GM19468 (cell line): ENCODE measurements at regions not wholly inside any gene's neighbourhood (a gene's known extent, or its start where the extent isn't known, plus 50 kb on each side); places are given as distances from the start of the nearest gene placed in this dataset.

Source experiments
- ATAC-seq: cut with Tn5 transposase; IDR thresholded peaks from one replicate; pipeline ENCODE4 v1.9.1; 2021; ENCODE audit warnings: mild to moderate bottlenecking, moderate library complexity, moderate number of reproducible peaks; ENCODE audit not compliant: unreplicated experiment; ENCODE audit errors: extremely low read depth

- ATAC-seq = no peak
Observed at GRCh38 chr7:108809356-108809755, 239.7 kb downstream of the DNAJB9 start.

GRCh38 chr7:108810756-108811385 lies 241.2 kb downstream of the DNAJB9 start:
- no peak for ATAC-seq

GRCh38 chr7:108813251-108814014 lies 243.8 kb downstream of the DNAJB9 start:
- ATAC-seq = no peak

- no peak for ATAC-seq
Observed at GRCh38 chr7:108815815-108816214, 246.1 kb downstream of the DNAJB9 start.

GRCh38 chr7:108818742-108819141 lies 249.1 kb downstream of the DNAJB9 start:
- no peak for ATAC-seq

GRCh38 chr7:108824840-108825580 lies 255.3 kb downstream of the DNAJB9 start:
- no peak for ATAC-seq

GRCh38 chr7:108825581-108825909 lies 255.9 kb downstream of the DNAJB9 start:
- no peak for ATAC-seq

- ATAC-seq = no peak
Observed at GRCh38 chr7:108836256-108836655, 266.6 kb downstream of the DNAJB9 start.

GRCh38 chr7:108838198-108838597 lies 268.5 kb downstream of the DNAJB9 start:
- ATAC-seq = no peak

GRCh38 chr7:108839076-108839475 lies 269.4 kb downstream of the DNAJB9 start:
- no peak for ATAC-seq

- no peak for ATAC-seq
Observed at GRCh38 chr7:108845951-108846350, 276.3 kb downstream of the DNAJB9 start.

- ATAC-seq = no peak
Observed at GRCh38 chr7:108846471-108846870, 276.8 kb downstream of the DNAJB9 start.

GRCh38 chr7:108848486-108848885 lies 278.8 kb downstream of the DNAJB9 start:
- ATAC-seq = no peak

- ATAC-seq = no peak
Observed at GRCh38 chr7:108860615-108861014, 290.9 kb downstream of the DNAJB9 start.

GRCh38 chr7:108861071-108861470 lies 291.4 kb downstream of the DNAJB9 start:
- no peak for ATAC-seq

GRCh38 chr7:108863227-108863848 lies 293.7 kb downstream of the DNAJB9 start:
- no peak for ATAC-seq

- no peak for ATAC-seq
Observed at GRCh38 chr7:108869070-108869469, 299.4 kb downstream of the DNAJB9 start.

- ATAC-seq = no peak
Observed at GRCh38 chr7:108875139-108875538, 305.5 kb downstream of the DNAJB9 start.

- no peak for ATAC-seq
Observed at GRCh38 chr7:108890862-108891261, 321.2 kb downstream of the DNAJB9 start.

GRCh38 chr7:108908456-108908855 lies 338.8 kb downstream of the DNAJB9 start:
- no peak for ATAC-seq

- ATAC-seq = no peak
Observed at GRCh38 chr7:108911016-108911415, 341.3 kb downstream of the DNAJB9 start.
